ENCODE measurements at regions not wholly inside any gene's neighbourhood (a gene's known extent, or its start where the extent isn't known, plus 50 kb on each side); places are given as distances from the start of the nearest gene placed in this dataset.
"Not testable (repeated sequence)": the region's sequence is repeated elsewhere in the genome, so short reads cannot be mapped to it uniquely, and the experiment has no call there.

GRCh38 chr3:145900056-145900829, 260.7 kb downstream of the PLOD2 start:
- H3K27ac ChIP-seq (ENCODE audit: low read depth, low read length) = no peak overlapping the region
- no peak overlapping the region for H3K9ac ChIP-seq (ENCODE audit: low read length)
- peaks cover 2% of the 10 kb centered on the region for H3K4me1 ChIP-seq (ENCODE audit: control insufficient read depth, insufficient read depth, low read length)
- no peak overlapping the region for H3K4me3 ChIP-seq (ENCODE audit: low read length)
- no peaks in the 10 kb centered on the region for H3K27me3 ChIP-seq (ENCODE audit: control insufficient read depth, insufficient read depth, low read length)
- no peaks in the 10 kb centered on the region for H3K36me3 ChIP-seq (ENCODE audit: control insufficient read depth, insufficient read depth, low read length)

GRCh38 chr3:145902166-145902565, 258.8 kb downstream of the PLOD2 start:
- Histone ChIP-seq H3K36me3 (ENCODE audit: control insufficient read depth, insufficient read depth, low read length) (no peaks in the 10 kb centered on the region), H3K9ac (ENCODE audit: low read length) (no peak overlapping the region), H3K27ac (ENCODE audit: low read depth, low read length) (no peak overlapping the region)

GRCh38 chr3:145903472-145904013, 257.4 kb downstream of the PLOD2 start:
- Histone ChIP-seq H3K4me1 (ENCODE audit: control insufficient read depth, insufficient read depth, low read length) (peaks cover 2% of the 10 kb centered on the region), H3K27ac (ENCODE audit: low read depth, low read length) (no peak overlapping the region), H3K9ac (ENCODE audit: low read length) (no peak overlapping the region), H3K27me3 (ENCODE audit: control insufficient read depth, insufficient read depth, low read length) (no peaks in the 10 kb centered on the region), H3K4me3 (ENCODE audit: low read length) (no peak overlapping the region), H3K36me3 (ENCODE audit: control insufficient read depth, insufficient read depth, low read length) (no peaks in the 10 kb centered on the region)

More at GRCh38 chr3:145902166-145902565, 258.8 kb downstream of the PLOD2 start:
- Histone ChIP-seq H3K4me1 (ENCODE audit: control insufficient read depth, insufficient read depth, low read length) (peaks cover 2% of the 10 kb centered on the region), H3K4me3 (ENCODE audit: low read length) (no peak overlapping the region), H3K27me3 (ENCODE audit: control insufficient read depth, insufficient read depth, low read length) (no peaks in the 10 kb centered on the region)

- Histone ChIP-seq H3K4me1 (ENCODE audit: control insufficient read depth, insufficient read depth, low read length) (peaks cover 2% of the 10 kb centered on the region), H3K9ac (ENCODE audit: low read length) (no peak overlapping the region), H3K27ac (ENCODE audit: low read depth, low read length) (no peak overlapping the region), H3K4me3 (ENCODE audit: low read length) (no peak overlapping the region), H3K36me3 (ENCODE audit: control insufficient read depth, insufficient read depth, low read length) (no peaks in the 10 kb centered on the region), H3K27me3 (ENCODE audit: control insufficient read depth, insufficient read depth, low read length) (no peaks in the 10 kb centered on the region)
Measured at GRCh38 chr3:145904138-145904537, 256.8 kb downstream of the PLOD2 start.

- Histone ChIP-seq H3K9ac (ENCODE audit: low read length) (no peak overlapping the region), H3K27ac (ENCODE audit: low read depth, low read length) (no peak overlapping the region), H3K4me3 (ENCODE audit: low read length) (no peak overlapping the region), H3K27me3 (ENCODE audit: control insufficient read depth, insufficient read depth, low read length) (no peaks in the 10 kb centered on the region), H3K4me1 (ENCODE audit: control insufficient read depth, insufficient read depth, low read length) (no peaks in the 10 kb centered on the region), H3K36me3 (ENCODE audit: control insufficient read depth, insufficient read depth, low read length) (no peaks in the 10 kb centered on the region)
Measured at GRCh38 chr3:145906301-145906700, 254.7 kb downstream of the PLOD2 start.

GRCh38 chr3:145906755-145907154, 254.2 kb downstream of the PLOD2 start:
- Histone ChIP-seq H3K36me3 (ENCODE audit: control insufficient read depth, insufficient read depth, low read length) (no peaks in the 10 kb centered on the region), H3K27me3 (ENCODE audit: control insufficient read depth, insufficient read depth, low read length) (no peaks in the 10 kb centered on the region), H3K4me1 (ENCODE audit: control insufficient read depth, insufficient read depth, low read length) (no peaks in the 10 kb centered on the region), H3K9ac (ENCODE audit: low read length) (no peak overlapping the region), H3K27ac (ENCODE audit: low read depth, low read length) (no peak overlapping the region), H3K4me3 (ENCODE audit: low read length) (no peak overlapping the region)

- H3K4me1 ChIP-seq (ENCODE audit: control insufficient read depth, insufficient read depth, low read length) = no peaks in the 10 kb centered on the region
Measured at GRCh38 chr3:145911016-145911415, 250.0 kb downstream of the PLOD2 start.

GRCh38 chr3:145915787-145916186, 245.2 kb downstream of the PLOD2 start:
- Histone ChIP-seq H3K4me3 (ENCODE audit: low read length) (no peak overlapping the region), H3K4me1 (ENCODE audit: control insufficient read depth, insufficient read depth, low read length) (no peaks in the 10 kb centered on the region), H3K36me3 (ENCODE audit: control insufficient read depth, insufficient read depth, low read length) (no peaks in the 10 kb centered on the region), H3K27me3 (ENCODE audit: control insufficient read depth, insufficient read depth, low read length) (no peaks in the 10 kb centered on the region), H3K27ac (ENCODE audit: low read depth, low read length) (no peak overlapping the region), H3K9ac (ENCODE audit: low read length) (no peak overlapping the region)

More at GRCh38 chr3:145911016-145911415, 250.0 kb downstream of the PLOD2 start:
- Histone ChIP-seq H3K27ac (ENCODE audit: low read depth, low read length) (no peak overlapping the region), H3K9ac (ENCODE audit: low read length) (no peak overlapping the region), H3K36me3 (ENCODE audit: control insufficient read depth, insufficient read depth, low read length) (no peaks in the 10 kb centered on the region), H3K4me3 (ENCODE audit: low read length) (no peak overlapping the region), H3K27me3 (ENCODE audit: control insufficient read depth, insufficient read depth, low read length) (no peaks in the 10 kb centered on the region)

GRCh38 chr3:145927736-145928135, 233.2 kb downstream of the PLOD2 start:
- H3K4me3 ChIP-seq (ENCODE audit: low read length); H3K36me3 ChIP-seq (ENCODE audit: control insufficient read depth, insufficient read depth, low read length); H3K27ac ChIP-seq (ENCODE audit: low read depth, low read length); H3K9ac ChIP-seq (ENCODE audit: low read length); H3K27me3 ChIP-seq (ENCODE audit: control insufficient read depth, insufficient read depth, low read length); H3K4me1 ChIP-seq (ENCODE audit: control insufficient read depth, insufficient read depth, low read length): not testable (repeated sequence)

GRCh38 chr3:145936971-145937370, 224.0 kb downstream of the PLOD2 start:
- no peaks in the 10 kb centered on the region for H3K36me3 ChIP-seq (ENCODE audit: control insufficient read depth, insufficient read depth, low read length)
- no peaks in the 10 kb centered on the region for H3K27me3 ChIP-seq (ENCODE audit: control insufficient read depth, insufficient read depth, low read length)
- H3K9ac ChIP-seq (ENCODE audit: low read length) = no peak overlapping the region
- no peak overlapping the region for H3K4me3 ChIP-seq (ENCODE audit: low read length)
- no peaks in the 10 kb centered on the region for H3K4me1 ChIP-seq (ENCODE audit: control insufficient read depth, insufficient read depth, low read length)
- H3K27ac ChIP-seq (ENCODE audit: low read depth, low read length) = no peak overlapping the region

GRCh38 chr3:145939431-145939830, 221.6 kb downstream of the PLOD2 start:
- Histone ChIP-seq H3K36me3 (ENCODE audit: control insufficient read depth, insufficient read depth, low read length) (no peaks in the 10 kb centered on the region), H3K4me3 (ENCODE audit: low read length) (no peak overlapping the region), H3K9ac (ENCODE audit: low read length) (no peak overlapping the region), H3K4me1 (ENCODE audit: control insufficient read depth, insufficient read depth, low read length) (no peaks in the 10 kb centered on the region), H3K27me3 (ENCODE audit: control insufficient read depth, insufficient read depth, low read length) (no peaks in the 10 kb centered on the region), H3K27ac (ENCODE audit: low read depth, low read length) (no peak overlapping the region)

GRCh38 chr3:145942052-145942451, 218.9 kb downstream of the PLOD2 start:
- Histone ChIP-seq H3K27ac (ENCODE audit: low read depth, low read length) (no peak overlapping the region), H3K36me3 (ENCODE audit: control insufficient read depth, insufficient read depth, low read length) (no peaks in the 10 kb centered on the region), H3K9ac (ENCODE audit: low read length) (no peak overlapping the region), H3K27me3 (ENCODE audit: control insufficient read depth, insufficient read depth, low read length) (no peaks in the 10 kb centered on the region), H3K4me1 (ENCODE audit: control insufficient read depth, insufficient read depth, low read length) (no peaks in the 10 kb centered on the region), H3K4me3 (ENCODE audit: low read length) (no peak overlapping the region)

- Histone ChIP-seq H3K36me3 (ENCODE audit: control insufficient read depth, insufficient read depth, low read length) (no peaks in the 10 kb centered on the region), H3K27me3 (ENCODE audit: control insufficient read depth, insufficient read depth, low read length) (no peaks in the 10 kb centered on the region), H3K9ac (ENCODE audit: low read length) (no peak overlapping the region), H3K4me3 (ENCODE audit: low read length) (no peak overlapping the region), H3K27ac (ENCODE audit: low read depth, low read length) (no peak overlapping the region), H3K4me1 (ENCODE audit: control insufficient read depth, insufficient read depth, low read length) (no peaks in the 10 kb centered on the region)
Measured at GRCh38 chr3:145943952-145944351, 217.0 kb downstream of the PLOD2 start.
